Stimulated activated CD8-positive, alpha-beta memory T cell treated with anti-CD3 and anti-CD28 coated beads, Interleukin-15, amount 100 ng/mL, for 48 hours (primary cell): ENCODE measurements at regions not wholly inside any gene's neighbourhood (a gene's known extent, or its start where the extent isn't known, plus 50 kb on each side); places are given as distances from the start of the nearest gene placed in this dataset.

Experiments
- DNase-seq, 2 donors: peaks; one replicate each; pipeline ENCODE4 v3.0.0-alpha.2; 2020; ENCODE audit warnings: low read depth in 2 of 2

DNA sequence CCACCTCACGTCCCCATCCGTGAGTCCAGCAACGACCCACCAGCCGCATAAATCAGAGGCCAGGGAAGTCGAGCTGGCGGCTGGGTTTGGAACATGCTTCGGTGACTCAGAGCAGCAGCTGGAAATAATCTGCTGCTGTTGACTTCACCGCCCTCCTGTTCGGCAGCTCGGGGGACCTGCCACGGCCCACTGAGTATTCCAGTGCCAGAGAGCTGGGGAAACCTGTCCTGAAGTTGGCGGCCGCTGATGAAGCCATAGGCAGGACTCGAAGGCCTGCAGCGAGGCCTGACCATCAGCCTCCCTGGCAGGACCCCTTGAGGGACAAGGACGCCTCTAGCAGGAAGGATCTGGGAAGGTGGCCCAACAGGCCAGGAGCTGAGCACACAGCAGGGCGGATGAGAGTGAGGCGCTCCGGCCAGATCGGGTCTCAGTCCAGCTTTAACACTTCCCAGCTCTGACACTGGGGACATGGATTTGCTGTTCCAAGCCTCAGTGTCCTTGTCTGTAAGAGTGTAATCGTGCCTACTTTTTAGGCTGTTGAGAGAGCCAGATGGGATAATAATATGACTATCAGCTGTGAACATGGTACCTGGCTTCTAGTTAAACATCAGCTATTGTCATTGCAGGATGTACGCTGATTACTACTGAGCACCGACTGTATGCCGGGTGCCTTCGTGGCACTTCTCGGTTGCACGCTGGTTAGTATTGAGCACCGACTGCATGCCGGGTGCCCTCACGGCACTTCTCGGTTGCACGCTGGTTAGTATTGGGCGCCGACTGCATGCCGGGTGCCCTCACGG lies 50.4 kb upstream of the CIBAR2 start:
- no peak for DNase-seq

DNA sequence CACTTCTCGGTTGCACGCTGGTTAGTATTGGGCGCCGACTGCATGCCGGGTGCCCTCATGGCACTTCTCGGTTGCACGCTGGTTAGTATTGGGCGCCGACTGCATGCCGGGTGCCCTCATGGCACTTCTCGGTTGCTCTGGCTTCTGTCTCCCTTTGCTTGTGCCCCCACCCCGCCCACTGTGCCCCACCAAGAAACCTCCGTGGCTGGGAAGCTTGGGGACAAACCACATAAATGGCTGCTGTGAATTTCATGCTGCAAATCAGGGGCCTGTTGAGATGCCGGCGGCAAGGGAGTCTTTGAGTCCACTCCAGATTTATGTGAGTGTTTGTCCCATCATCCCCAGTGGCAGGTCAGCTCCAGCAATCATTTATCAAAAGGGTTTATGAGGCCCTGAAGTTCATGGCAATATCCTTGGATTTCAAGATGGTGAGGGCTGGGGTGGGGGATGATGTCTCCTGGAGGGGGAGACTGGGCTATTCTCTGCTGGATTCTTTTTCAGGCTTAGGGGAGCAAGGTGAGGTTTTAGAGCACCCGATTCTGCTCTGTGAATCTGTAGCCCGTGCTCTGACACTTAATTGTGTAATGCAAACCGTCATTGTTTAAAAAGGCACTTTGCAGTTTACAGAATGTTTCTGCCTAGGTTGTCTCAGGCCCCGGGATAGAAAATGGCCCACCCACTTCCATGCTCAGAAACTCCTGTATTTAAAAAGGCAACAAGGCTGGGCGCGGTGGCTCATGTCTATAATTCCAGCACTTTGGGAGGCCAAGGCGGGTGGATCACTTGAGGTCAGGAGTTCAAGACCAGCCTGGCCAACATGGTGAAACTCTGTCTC lies 51.2 kb upstream of the CIBAR2 start:
- DNase-seq = no peak

DNA sequence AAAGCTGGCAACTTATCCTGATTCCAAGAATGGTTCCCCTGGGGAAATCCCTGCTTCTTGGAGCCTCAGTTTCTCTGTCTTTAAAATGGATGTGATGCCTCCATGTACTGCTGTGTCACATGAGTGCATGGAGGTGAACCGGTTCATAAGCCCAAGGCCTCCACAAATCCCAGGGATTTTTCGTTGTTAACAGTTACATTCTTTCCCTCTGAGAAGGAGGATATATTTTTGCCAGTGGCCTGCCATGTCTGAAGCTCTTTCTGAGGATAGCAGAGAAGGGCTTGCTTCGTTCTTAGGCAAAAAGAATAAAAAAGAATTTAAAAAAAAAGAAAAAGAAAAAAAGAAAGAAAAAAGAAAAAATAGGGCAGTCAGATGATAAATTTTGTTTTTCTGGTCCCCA lies 52.2 kb upstream of the CIBAR2 start:
- no peak for DNase-seq

DNA sequence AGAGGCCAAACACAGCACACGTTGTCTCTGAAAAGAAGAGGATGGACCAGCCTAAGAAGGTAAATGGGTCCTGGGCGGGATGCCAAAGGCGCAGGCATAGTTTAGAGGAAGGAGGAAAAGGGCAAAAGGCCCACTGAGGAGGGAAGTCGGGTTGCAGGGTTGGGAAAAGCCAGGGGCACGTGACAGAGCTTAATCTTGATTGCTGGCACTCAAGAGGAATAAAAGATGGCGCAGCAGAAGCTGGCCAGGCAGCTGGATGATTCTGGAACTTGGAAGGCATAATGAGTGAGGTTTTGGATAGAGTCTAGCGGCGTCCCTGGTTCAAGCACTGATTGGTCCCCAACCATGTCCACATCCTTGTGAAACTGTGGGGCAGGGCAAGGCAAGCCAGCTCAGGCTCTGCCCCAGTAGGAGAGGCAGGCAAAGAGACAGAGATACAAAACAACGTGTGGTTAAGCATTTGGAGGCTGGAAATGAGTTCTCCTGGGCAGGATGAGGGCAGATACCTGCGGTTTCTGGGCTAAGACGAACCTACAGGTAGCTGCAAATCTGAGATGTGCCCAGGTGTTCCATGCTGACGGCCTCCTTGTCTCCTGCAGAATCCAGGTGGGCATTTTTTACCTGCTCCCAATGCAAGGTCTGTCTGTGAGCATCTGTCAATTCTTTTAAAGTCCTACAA lies 52.7 kb upstream of the CIBAR2 start:
- no peak for DNase-seq

DNA sequence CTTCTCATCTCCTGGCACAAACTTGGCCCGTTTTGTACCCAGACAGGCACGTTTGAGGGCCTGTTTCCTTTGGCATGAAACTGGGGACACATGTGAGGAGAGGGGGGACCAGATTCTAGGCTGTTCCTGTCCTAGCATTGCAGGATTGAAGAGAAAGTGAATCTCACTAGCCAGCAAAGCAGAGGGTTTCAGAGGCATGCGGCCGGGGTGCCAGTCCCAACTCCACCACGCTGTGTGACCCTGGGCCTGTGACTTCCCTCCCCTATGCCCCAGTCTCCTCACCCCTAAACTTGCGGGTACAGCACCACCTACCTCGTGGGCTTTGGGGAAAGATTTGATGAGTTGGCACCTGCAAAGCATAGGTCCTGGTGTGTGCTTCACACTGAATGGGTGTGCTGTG lies 53.5 kb upstream of the CIBAR2 start:
- DNase-seq = no peak

DNA sequence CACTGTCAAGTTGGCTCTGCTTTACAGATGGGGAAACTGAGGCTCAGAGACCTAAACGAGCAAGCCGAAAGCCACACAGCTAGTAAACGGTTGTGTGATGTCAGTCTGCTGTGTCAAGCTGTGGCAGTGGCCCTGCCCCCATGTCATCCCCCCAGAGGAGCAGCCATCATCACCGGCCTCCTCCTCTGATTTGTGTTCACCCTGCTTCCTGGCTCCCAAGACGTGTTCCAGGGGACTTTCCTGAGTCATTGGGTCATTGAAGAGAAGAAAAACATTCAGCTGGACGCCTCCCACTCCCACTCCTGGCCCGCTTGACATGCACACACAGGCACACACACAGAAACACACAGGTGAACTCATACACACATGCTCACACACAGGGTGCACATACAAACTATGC lies 54.0 kb upstream of the CIBAR2 start:
- no peak for DNase-seq

DNA sequence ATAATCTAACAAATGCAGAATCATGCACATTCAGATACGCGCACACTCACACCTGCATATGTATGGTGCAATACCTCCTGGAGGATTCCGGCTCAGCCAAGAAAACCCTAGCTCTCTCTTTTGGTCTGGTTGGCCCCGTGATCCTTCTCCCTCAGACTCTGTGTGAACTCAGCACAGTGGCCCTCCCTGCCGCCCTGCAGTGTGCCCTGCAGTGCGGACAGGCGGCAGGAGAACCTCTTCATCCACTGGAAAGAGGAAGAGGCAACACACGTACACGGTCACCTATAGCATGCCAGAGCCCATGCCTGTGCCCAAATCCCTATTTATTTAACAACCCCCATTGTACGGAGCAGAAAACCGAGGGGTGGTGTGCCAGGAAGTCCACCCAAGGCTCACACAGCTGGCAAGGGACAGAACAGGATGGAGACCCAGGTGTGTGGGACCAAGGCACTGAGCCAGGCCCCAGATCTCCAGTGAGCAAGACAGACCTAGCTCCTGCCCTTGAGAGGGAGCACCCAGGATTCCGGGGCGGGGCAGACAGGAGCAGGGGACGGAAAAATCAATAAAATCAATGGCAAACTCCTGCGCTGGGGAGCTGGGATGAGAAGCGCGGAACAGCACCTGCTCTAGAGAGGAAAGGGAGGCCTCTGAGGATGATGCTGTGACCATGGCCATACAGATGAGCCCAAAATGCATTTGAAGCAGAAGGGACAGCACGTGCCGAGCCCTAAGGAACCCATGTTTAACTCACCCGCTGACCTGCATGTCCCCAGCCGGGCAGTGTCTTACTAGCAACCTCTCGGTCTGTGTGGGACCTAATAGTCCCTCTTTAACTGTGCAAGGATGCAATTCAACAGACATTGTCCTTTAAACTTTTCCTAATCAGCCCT lies 54.7 kb upstream of the CIBAR2 start:
- no peak for DNase-seq

DNA sequence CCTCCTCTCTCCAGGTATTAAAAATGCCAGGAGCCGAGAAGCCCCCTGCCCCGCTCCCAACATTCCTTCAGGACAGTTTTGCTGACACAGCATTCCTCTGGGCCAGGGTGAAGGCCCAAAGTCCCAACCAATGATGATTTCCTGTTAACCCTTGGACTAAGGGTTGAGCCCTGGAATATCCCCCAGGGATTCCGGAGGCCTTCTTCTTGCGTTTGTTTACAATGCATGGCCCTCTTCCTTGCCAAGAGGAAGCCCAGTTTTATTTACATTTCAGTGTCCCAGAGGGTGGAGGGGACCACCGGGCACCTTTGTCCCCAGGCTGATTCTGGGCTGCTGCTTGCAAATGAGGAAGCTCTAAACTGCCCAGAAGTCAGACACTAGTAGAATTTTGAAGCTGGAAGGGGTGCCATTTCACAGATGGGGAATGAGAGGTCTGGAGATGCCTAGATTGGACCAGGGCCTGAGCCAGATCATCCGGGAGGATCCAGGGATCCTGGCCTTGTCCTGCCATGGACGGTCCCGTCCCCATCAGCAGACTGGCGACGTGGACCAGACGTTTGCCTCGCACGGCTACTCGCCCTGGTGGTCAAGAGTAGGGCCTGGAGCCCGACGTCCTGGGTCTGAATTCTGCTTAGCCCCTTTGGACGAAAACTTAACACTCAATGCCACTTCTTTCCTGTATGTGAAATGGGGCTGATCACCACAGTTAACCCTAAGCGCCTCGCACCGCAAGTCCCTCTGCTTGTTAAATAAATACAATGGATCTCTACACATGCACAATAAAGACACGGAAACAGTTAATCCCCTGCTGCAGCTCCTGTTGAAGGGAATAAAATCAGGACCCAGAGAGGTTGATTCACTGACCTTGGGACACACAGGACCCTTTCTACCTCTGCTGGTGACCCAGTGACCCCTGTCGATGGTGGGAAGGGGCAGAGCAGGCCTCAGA lies 55.6 kb upstream of the CIBAR2 start:
- no peak for DNase-seq

DNA sequence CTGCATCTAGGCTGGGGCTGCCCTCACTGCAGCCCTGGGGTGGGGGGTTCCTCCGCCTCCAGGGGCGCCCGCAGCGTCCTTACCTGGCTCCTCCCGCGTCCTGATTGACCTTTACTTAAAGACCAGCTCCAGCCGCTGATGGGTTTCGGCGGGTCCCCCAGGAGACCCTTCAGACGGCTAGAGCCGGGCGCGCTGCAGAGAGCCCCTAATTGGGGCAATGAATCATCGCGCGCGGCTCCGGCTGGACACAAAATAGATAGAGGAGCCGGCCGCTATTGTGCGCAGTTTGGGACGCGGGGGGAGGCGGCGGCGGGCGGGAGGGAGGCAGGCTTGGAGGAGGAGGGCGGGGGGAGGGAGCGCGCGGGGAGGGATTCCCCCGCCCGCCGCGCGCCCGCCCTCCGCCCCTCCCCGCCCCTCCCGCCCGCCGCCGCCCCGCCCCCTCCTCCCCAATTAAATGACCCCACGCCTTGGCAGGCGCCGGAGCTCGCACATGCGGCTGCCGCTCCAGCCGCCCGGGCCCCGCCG lies 56.5 kb upstream of the CIBAR2 start:
- DNase-seq = no peak

DNA sequence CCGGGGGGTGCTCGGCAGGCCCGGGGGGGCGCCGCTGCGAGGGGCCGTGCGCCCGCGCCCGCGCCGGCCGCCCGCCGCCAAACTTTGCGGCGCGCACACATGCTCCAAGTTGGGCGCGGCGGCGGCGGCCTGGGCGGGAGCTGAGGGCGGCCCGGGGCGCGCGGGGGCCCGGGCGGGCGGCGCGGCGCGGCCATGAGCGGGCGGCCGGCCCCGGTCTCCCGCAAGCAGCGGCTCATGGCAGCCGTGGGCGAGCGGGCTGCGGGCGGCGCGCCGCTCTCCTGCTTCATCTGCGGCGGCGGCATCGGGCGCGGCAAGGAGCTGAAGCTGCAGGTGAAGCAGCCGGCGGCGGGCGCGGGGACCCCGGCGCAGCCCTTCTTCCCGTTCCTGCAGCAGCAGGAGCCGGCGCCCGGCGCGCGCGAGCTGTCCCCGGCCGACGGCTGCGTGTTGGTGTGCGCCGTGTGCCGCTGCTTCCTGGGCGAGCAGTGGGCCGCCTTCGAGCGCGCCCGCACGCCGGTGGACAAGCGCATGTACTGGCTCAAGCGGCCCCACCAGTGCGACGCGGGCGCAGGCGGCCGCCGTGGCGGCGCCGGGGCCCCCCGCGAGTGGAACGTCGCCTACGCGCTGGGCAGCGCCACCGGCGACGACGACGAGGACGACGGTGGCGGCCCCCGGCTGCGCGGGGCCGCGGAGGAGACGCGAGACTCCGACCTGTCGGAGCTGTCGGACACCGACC lies 57.2 kb upstream of the CIBAR2 start:
- no peak for DNase-seq

DNA sequence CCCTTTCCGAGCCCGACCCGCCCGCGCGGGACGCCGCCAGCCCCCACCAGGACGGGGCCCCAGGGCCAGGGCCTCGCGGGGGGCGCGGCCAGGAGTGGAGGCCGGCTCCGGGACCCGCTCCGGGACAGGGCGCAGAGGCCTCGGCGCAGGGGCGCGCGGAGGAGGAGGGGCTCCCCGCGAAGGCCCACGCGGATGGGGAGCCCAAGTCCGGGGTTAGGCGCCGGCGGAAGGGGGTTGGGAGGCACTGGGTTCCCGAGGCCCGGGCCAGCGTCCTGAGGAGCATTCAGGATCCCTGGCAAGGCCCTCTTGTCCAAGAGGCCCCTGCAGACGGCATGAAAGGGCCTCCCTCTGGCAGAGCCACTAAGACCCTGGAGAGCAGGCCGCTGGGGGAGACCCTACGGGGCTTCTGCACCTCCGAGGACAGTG lies 57.8 kb upstream of the CIBAR2 start:
- DNase-seq = no peak

DNA sequence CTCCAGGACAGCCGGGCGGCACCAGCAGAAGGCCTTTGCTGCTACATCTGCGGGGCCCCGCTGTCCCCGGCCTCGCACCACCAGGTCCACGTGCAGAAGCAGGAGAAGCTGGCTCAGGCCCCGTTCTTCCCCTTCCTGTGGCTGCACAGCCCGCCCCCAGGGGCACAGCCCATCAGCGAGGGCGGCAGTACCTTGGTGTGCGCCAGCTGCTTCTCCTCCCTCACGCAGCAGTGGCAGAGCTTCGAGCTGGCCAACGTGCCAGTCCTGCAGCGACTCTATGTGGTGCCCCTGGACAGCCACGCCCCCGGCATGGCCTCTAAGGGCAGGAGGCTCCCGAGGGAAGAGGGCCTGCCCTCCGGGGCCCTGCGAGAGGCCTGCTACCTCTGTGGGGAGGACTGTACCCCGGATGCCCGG lies 58.3 kb upstream of the CIBAR2 start:
- DNase-seq = no peak

DNA sequence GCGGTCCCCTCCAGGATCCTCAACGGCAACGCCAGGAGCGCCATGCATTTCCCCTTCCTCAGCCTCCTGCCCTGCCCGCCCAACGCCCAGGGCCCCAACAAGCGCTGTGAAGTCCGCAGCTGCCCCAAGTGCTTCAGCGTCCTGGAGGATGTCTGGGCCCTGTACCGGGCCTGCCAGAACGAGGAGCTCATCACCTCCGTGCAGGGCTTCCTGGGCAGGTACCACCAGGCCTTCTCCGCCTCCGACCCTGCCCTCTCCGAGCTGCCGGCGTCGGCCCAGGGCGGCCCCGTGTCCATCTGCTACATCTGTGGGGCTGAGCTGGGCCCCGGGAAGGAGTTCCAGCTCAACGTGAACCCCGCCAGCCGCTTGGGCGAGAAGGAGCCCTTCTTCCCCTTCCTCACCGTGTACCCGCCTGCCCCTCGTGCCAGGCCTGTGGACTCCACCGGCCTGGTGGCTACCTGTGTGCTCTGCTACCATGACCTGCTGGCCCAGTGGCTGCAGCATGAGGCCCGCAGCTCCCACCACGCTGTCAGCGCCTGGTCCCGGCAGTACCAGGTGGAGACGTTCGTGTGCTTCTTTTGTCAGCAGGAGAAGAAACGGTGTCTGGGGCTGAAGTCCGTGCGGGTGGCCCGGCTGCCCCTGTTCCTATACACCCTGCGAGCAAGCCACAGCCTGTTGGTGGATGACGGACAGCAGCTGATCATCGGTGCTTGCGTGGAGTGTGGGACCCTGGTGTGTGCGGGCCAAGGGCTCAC lies 58.9 kb upstream of the CIBAR2 start:
- no peak for DNase-seq

DNA sequence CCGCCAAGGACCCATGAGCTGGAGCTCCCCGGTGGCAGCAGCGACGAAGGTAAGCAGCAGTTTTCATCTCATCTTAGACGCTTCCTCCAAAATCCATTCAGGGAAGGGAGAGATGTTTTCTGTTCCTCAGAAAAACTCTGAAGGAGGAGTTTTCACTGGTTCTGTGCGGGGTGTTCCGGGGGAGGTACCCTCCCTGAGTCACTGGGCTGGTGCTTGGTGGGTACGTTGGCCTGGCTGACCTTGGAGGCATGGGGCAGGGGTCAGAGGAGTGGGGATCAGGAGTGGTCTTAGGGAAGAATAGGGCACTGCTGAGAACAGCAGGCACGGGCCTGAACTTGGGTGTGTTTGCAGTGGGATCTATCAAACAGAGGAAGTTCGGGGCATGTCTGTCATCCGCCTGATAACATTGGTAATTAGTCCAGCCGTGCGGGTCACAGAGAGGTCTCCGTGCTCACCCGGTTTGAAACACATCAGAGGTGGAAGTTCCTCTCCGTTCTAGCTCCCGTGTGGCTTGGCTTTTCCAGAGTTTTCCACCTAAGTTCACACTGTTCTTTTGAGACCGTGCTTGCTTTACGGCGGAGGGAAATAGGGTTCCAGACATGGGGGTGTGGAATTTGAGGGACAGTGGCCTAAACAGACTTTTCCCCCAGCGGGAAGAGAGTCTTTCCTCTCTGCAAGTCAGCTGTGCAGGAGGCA lies 59.6 kb upstream of the CIBAR2 start:
- DNase-seq = no peak

DNA sequence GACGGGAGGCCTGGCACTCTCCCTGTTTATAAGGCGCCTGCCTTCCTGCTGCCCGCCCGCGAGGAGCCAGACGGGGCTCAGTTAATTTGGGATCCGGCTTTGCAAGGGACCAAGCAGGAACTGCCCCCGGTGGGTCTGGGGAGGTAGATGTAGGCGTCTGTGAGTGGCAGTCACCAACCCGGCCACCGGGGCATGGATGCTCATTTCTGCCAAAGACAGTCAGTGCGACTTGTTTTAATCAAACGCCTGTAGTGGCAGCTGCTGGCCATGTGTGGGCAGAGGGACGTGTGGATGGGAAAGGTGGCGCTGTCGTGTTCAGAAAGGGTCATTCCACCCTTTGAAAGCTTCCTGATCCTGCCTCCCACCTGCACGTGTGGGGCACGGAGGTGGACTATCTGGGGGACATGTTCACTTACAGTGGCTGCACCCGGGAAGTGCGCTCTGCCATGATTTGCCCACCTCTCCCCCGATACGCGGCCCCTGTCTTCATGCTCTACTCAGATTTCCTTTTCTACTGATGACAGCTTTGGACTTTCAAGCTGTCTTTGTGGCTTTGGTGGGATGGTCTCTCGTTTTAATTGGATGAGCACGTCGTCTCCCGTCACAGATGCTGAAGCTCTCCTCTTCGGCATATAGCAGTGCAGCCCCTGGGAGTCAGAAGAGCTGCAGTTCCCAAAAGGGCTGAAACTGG lies 60.3 kb upstream of the CIBAR2 start:
- DNase-seq = no peak

DNA sequence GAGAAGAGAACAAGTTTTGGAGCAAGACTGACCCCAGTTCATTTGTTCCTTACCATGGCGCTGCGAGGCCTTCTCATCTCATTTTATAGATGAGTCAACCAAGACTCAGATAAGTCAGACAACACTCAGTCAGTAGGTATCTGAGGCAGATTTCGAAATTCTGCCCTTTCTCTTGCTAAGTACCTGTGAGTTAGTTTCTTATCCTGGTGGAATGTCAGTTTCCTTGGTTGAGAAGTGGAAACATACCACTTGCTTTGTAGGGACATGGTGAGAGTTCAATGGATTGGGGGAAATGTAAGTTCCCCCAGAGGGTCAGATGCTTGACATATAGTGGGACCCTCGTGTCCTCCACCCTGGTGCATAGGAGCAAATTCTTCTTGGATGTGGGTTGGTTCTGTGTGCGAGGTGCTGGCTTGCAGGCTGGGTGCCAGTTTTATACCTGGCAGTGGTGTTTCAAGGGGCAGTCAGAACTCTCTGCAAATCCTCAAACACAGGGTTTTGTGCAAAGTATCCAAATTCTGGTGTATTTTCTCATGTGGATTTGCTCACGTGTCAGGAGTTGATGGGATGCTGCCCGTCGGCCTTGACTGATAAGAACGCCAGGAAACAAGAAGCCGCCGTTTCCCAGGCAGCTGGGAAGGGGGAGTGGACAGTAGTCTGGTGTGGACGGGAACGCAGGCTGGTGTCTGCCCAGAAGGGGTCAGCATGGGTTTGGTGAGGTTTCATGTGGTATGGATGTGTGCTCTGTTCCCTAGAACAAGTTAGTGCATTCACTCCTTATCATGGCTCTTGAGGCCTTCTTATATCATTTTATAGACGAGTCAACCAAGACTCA lies 61.1 kb upstream of the CIBAR2 start:
- no peak for DNase-seq
